Adrenal gland (tissue), 5 donors: ENCODE measurements at regions not wholly inside any gene's neighbourhood (a gene's known extent, or its start where the extent isn't known, plus 50 kb on each side); places are given as distances from the start of the nearest gene placed in this dataset.

Experiments used
- POLR2A ChIP-seq, 2 donors: fragments of 450-650 bp; IDR thresholded peaks; one replicate each; pipeline ENCODE4 v1.6.1; 2017; ENCODE audit warnings: antibody characterized with exemption in 2 of 2, mild to moderate bottlenecking in 2 of 2, moderate library complexity in 1 of 2
- TF ChIP-seq, protein P1 (sequence below), 6 experiments: fragments of 450-650 bp in 4 of 6; fragments of 200-600 bp in 2 of 6; sonication (generic) in 1 of 6; IDR thresholded peaks; 1 replicate in 5 of 6; 2 replicates in 1 of 6; pipeline versions ENCODE4 v1.5.1 to v1.8.0; 2016 to 2021; ENCODE audit warnings: antibody characterized with exemption in 6 of 6, mild to moderate bottlenecking in 2 of 6, moderate library complexity in 1 of 6
- donor health status: DM: no; HTN: no; CAD: no.

DNA sequence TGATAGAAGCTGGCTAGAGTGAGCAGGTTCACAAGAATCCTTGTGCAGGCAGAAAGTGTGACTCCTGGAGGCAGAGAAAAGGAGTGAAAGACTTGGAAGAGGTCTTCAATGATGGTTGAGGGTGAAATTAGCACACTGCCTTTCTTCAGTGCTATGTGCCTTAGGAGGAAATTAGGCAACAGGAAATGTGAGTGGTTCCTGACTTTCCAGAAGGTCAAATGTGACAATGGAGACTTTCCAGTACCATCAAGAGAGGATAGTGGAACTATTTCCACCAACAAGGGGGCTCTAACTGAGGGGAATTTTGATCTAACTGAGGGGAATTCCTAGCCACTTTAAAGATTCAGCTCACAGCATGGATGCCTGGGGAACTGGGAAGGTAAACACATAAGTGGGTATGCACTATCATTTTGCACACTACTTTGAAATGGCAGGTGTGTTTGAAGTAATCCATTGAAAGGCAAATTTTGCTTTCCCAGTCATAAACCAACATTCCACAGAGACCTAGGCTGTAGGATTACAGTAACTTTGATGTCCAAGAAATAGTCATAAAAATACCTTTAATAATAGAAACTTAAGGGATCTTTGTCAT lies 90.0 kb downstream of the PERP start:
- TF ChIP-seq POLR2A (IDR thresholded peaks at IDR 0.05) = no peak
- TF ChIP-seq, protein P1, sequence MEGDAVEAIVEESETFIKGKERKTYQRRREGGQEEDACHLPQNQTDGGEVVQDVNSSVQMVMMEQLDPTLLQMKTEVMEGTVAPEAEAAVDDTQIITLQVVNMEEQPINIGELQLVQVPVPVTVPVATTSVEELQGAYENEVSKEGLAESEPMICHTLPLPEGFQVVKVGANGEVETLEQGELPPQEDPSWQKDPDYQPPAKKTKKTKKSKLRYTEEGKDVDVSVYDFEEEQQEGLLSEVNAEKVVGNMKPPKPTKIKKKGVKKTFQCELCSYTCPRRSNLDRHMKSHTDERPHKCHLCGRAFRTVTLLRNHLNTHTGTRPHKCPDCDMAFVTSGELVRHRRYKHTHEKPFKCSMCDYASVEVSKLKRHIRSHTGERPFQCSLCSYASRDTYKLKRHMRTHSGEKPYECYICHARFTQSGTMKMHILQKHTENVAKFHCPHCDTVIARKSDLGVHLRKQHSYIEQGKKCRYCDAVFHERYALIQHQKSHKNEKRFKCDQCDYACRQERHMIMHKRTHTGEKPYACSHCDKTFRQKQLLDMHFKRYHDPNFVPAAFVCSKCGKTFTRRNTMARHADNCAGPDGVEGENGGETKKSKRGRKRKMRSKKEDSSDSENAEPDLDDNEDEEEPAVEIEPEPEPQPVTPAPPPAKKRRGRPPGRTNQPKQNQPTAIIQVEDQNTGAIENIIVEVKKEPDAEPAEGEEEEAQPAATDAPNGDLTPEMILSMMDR (IDR thresholded peaks at IDR 0.05) = no peak
